ENCODE measurements at regions not wholly inside any gene's neighbourhood (a gene's known extent, or its start where the extent isn't known, plus 50 kb on each side); places are given as distances from the start of the nearest gene placed in this dataset.
A peak's percentile ranks its signal among the peaks of the same experiment; 100 is the strongest.

DNA sequence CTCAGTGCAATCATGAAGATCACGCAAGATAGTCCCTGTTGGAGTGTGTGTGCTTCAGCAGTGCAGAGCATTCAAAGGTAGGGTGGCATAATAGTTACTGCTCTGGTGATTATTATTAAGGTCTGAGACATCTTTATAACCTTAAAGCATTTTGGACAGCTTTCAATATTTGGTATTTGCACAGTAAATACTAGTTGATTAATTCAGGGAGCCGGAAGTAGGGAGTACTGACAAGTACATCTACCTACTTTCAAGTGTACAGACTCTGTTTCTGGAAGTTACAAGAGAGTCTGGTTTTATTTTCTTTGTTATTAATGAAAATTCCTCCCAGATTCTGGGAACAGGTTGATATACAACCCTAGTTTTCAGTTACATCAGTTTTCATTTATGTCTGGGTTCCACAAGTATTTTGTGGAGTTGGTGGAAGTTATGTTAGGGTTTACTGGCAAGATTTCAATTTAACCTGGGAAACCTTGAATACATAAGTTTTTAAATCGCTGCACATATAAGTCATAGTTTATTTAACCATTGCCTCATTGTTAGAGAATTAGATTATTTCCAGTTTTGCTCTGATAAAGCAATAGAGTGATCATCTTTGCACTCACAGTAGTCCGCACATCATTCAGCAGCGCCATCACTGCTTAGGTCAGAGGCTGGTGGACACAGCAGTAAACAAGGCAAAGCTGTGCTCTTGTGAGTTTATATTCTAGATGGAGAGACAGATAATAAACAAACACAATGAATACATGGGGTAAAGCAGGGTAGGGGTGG lies 366.6 kb downstream of the REEP3 start:
- H3K4me3 ChIP-seq (ENCODE audit: low read depth, low read length) = no peak overlapping the region
- DNase-seq (ENCODE audit: low read depth) = no peak
- TF ChIP-seq, protein P1, sequence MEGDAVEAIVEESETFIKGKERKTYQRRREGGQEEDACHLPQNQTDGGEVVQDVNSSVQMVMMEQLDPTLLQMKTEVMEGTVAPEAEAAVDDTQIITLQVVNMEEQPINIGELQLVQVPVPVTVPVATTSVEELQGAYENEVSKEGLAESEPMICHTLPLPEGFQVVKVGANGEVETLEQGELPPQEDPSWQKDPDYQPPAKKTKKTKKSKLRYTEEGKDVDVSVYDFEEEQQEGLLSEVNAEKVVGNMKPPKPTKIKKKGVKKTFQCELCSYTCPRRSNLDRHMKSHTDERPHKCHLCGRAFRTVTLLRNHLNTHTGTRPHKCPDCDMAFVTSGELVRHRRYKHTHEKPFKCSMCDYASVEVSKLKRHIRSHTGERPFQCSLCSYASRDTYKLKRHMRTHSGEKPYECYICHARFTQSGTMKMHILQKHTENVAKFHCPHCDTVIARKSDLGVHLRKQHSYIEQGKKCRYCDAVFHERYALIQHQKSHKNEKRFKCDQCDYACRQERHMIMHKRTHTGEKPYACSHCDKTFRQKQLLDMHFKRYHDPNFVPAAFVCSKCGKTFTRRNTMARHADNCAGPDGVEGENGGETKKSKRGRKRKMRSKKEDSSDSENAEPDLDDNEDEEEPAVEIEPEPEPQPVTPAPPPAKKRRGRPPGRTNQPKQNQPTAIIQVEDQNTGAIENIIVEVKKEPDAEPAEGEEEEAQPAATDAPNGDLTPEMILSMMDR (IDR thresholded peaks at IDR 0.05; ENCODE audit: low read depth, low read length, missing control alignments) = no peak

DNA sequence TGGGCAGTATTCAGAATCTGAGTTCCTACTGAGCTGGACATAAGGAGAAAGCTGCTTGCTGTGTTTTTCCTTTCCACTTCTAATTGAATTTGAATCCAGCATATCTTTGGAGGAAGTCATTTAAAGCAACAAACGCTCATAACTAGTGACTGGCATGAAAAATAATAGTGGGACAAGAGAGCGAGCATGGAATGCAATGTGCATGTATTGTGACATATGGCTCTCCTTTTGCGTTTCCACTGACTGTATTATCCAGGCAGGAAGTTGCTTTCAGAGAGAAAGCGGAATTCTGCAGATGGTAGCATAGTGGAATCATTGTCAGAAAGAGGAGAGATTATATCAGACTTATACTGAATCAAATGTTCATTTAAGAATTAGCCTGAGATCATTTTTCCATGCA lies 368.6 kb downstream of the REEP3 start:
- DNase-seq (ENCODE audit: low read depth) = no peak
- no peak overlapping the region for H3K4me3 ChIP-seq (ENCODE audit: low read depth, low read length)
- TF ChIP-seq, protein P1 (IDR thresholded peaks at IDR 0.05; ENCODE audit: low read depth, low read length, missing control alignments) = no peak

DNA sequence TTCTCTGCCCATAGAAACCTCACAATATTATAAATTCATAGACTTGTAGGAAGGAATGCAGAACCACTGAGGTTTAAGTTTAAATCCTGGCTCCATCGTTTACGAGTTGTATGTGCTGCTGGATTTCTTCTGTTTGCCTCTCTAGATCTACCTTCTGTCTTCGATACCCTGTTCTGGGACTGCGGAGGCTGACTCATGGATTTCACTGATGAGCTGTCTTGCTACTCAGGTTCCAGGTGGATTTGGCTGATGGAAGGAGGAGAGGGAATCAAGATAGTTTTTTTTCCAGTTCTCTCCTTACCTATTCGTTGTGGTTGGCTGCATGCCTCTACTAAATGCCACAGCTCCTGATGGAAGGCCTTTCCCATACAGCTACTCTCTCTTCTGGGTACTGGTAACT lies 375.8 kb downstream of the REEP3 start:
- DNase-seq (ENCODE audit: low read depth) = no peak
- TF ChIP-seq, protein P1 (IDR thresholded peaks at IDR 0.05; ENCODE audit: low read depth, low read length, missing control alignments) = no peak
- H3K4me3 ChIP-seq (ENCODE audit: low read depth, low read length) = no peak overlapping the region

GRCh38 chr10:63899673-63900300 lies 378.6 kb downstream of the REEP3 start:
- H3K4me3 ChIP-seq (ENCODE audit: low read depth, low read length) = no peak overlapping the region
- DNase-seq (ENCODE audit: low read depth) = no peak
- TF ChIP-seq, protein P1 (IDR thresholded peaks at IDR 0.05; ENCODE audit: low read depth, low read length, missing control alignments) = no peak

DNA sequence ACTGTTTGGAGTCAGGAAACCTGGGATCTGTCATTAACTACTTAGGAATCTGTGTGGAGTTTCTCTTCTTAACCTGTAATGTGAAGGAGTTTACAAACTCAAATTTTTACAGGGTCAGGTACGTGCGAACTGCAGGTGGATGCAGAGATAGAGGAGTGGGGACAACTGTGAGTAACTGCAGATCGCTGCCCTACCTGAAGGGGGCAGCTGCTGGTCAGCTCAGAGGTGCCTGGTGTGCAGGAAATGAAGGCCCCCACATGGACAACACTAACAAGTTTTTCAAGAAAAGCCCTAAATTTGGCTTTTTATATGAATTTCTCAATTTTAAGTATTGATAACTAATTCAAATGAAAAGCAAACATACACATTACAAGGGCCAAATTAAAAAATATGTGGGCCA lies 380.0 kb downstream of the REEP3 start:
- no peak for DNase-seq (ENCODE audit: low read depth)
- no peak overlapping the region for H3K4me3 ChIP-seq (ENCODE audit: low read depth, low read length)
- TF ChIP-seq, protein P1 (IDR thresholded peaks at IDR 0.05; ENCODE audit: low read depth, low read length, missing control alignments) = peak; percentile 55

GRCh38 chr10:63901881-63902280 lies 380.7 kb downstream of the REEP3 start:
- no peak for DNase-seq (ENCODE audit: low read depth)
- no peak overlapping the region for H3K4me3 ChIP-seq (ENCODE audit: low read depth, low read length)
- TF ChIP-seq, protein P1 (IDR thresholded peaks at IDR 0.05; ENCODE audit: low read depth, low read length, missing control alignments) = no peak

All from GM12864 (cell line).